Activated naive CD4-positive, alpha-beta T cell treated with anti-CD3 and anti-CD28 coated beads, Interleukin-2, amount 50 U/mL, for 72 hours (primary cell): ENCODE measurements at regions not wholly inside any gene's neighbourhood (a gene's known extent, or its start where the extent isn't known, plus 50 kb on each side); places are given as distances from the start of the nearest gene placed in this dataset.
"Not testable (repeated sequence)": the region's sequence is repeated elsewhere in the genome, so short reads cannot be mapped to it uniquely, and the experiment has no call there.

Source experiments
- ATAC-seq, 2 donors: fragments of 150-1000 bp; cut with Tn5 transposase; 2 replicates each; pipeline ENCODE4 v1.10.0; 2021; ENCODE audit warnings: mild to moderate bottlenecking in 2 of 2, moderate library complexity in 2 of 2
- DNase-seq, 2 donors: peaks; one replicate each; pipeline ENCODE4 v3.0.0; 2021 to 2022; ENCODE audit warnings: low spot score in 2 of 2
- H3K27ac Mint-ChIP-seq, 2 donors: one replicate each; pipeline ENCODE4 v1.8.0; 2022; ENCODE audit warnings: mild to moderate bottlenecking in 2 of 2, mixed read lengths in 2 of 2
- H3K36me3 Mint-ChIP-seq, 2 donors: one replicate each; pipeline ENCODE4 v1.8.0; 2022; ENCODE audit warnings: mixed read lengths in 2 of 2
- H3K9me3 Mint-ChIP-seq, 2 donors: one replicate each; pipeline ENCODE4 v1.8.0; 2022; ENCODE audit warnings: mixed read lengths in 2 of 2

DNA sequence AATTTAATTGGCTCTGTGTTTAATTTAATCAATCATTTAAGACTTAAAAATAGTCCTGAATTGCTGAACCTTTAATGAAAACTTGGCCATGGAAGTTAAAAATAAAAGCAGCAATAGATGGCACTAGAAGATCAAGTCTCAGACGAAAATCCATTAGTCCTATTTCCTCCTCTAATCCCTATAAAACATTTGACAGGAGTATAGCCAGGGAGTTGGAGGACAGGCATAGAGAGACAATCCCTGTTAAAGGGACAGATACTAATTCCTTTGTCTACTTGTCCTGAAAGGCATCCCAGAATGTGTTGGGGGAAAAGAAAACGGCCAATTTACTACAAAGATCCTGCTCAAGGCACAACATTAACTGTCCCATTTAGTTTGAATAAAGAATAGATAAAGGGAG is 276.3 kb upstream of the TACR3 start:
- ATAC-seq (no peak), DNase-seq (no peak)
- H3K36me3 Mint-ChIP-seq = peaks cover 0 to 4% of the 10 kb centered on the region in 2 donors
- no peak overlapping the region for H3K27ac Mint-ChIP-seq
- H3K9me3 Mint-ChIP-seq = peaks cover 10 to 15% of the 10 kb centered on the region in 2 donors

DNA sequence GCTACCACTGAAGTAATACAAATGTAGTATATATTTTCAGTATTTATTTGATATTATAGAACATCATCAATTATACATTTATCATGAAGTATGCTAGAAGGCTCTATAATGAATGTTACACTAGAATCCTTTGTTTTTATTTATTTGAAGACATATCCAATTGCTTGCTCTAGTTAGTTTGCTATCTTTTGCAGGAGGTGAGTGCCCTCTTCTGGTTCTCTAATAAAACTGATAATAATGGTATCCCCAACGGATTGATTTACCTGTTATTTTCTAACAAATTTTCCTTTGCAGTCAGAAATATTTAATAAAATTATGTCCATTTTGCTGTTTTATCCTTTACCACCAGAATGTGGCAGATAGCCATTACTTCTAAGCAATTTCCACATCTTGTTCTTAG is 274.3 kb upstream of the TACR3 start:
- ATAC-seq (no peak), DNase-seq (no peak)
- Mint-ChIP-seq H3K27ac (no peak overlapping the region), H3K36me3 (peaks cover 0 to 9% of the 10 kb centered on the region in 2 donors), H3K9me3 (peaks cover 19 to 23% of the 10 kb centered on the region in 2 donors)

DNA sequence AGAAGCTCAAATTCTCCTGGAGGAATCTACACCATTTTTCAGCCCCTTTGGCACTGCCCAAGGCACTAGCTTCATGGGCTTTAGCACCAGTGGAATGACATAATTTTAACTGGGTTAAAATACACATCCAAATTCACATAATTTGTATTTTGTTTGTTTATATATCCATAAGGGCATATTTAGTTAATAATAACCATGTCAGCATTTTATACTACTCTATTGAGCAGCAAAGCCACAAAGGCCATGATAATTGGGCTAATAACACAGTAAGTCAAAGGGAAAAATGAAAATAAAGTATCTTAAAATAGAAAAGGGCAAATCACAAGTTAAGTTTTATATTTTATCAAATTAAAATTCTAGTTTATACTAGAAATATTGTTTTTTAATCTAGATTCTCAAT is 262.7 kb upstream of the TACR3 start:
- no peak for DNase-seq
- ATAC-seq = no peak
- Mint-ChIP-seq H3K36me3 (no peaks in the 10 kb centered on the region), H3K9me3 (peaks cover 4 to 10% of the 10 kb centered on the region in 2 donors), H3K27ac (no peak overlapping the region)

DNA sequence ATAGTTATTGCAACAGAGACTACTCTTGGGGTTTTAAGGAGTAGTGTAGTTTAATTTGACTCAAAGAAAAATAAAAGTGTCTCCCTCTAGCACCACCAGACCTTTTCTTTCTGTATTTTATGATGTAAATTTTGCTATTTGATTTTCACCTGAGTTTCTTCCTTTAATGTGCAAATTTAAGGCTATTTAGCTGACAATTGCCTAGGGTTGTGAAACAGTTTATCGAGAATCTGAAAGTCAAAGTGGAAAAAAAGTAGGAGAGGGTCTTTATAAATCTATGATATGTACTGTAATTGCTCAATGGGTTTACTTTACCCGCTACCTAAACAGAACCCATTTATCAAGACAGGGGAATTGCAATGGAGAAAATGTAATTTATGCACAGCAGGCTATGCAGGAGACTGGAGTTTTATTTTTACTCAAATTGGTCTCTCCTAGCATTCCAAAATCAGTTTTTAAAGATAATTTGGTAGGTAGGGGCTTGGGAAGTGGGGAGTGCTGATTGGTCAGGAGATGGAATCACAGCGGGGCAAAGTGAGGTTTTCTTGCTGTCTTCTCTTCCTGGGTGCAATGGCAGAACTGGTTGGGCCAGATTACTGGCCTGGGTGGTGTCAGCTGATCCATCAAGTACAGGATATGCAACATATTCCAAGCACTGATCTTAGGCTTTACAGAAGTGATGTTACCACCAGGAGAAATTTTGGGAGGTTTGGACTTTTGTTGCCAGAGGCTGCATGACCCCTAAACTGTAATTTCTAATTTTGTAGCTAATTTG is 228.6 kb upstream of the TACR3 start:
- H3K27ac Mint-ChIP-seq = no peak overlapping the region
- H3K36me3 Mint-ChIP-seq = no peaks in the 10 kb centered on the region
- DNase-seq = no peak
- no peak for ATAC-seq
- H3K9me3 Mint-ChIP-seq = peaks cover 0 to 4% of the 10 kb centered on the region in 2 donors

DNA sequence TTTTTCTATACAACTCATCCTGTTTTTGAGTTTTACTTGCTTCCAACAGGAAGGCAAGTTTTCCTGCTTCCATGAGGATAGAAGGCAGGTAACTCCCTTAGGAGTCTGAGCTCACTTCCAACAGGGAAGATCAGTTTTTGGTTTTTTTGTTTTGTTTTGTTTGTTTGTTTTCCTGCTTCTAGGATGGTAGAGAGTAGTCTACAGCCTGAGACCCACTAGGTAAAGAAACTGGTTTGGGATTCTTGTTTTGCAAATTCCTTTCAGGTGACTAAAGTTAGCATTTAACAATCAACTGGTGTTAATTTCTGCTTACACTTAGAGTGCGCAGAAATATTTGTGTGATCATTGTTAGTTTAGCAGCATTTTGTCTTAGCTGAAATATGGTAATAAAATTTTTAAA is 227.8 kb upstream of the TACR3 start:
- ATAC-seq (no peak), DNase-seq (no peak)
- Mint-ChIP-seq H3K36me3 (no peaks in the 10 kb centered on the region), H3K9me3 (peaks cover 0 to 4% of the 10 kb centered on the region in 2 donors), H3K27ac (no peak overlapping the region)

DNA sequence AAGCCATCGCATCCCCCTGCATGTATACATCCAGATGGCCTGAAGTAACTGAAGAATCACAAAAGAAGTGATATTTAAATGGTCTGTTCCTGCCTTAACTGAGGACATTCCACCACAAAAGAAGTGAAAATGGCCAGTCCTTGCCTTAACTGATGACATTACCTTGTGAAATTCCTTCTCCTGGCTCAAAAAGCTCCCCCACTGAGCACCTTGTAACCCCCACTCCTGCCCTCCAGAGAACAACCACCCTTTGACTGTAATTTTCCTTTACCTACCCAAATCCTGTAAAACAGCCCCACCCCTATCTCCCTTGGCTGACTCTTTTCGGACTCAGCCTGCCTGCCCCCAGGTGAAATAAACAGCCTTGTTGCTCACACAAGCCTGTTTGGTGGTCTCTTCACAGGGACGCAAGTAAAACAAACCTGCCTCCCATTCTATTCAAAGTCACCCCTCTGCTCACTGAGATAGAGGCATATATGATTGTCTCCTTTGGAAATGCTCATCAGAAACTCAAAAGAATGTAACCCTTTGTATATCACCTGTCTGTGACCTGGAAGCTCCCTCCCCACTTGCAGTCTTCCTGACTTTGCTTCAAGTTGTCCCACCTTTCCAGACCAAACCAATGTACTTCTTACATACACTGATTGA is 227.0 kb upstream of the TACR3 start:
- DNase-seq, H3K9me3 Mint-ChIP-seq, ATAC-seq, H3K27ac Mint-ChIP-seq, H3K36me3 Mint-ChIP-seq: not testable (repeated sequence)

DNA sequence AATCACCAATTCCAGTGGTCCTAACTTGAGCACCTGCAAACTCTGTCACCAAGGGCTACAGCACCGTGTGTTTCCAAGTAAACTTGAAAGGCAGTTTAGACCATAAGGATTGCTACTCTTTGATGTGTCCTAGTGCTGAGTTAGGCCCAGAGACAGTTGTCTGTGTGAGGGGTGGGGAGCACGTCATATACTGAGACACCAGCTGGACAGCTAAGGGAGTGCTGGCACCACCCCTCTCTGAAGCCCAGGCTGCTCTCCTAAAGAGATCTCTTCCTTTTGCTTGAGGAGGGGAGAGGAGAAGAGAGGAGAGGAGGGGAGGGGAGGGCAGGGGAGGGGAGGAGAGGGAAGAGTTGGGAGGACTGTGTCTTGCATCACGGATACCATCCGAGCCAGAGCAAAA is 218.7 kb upstream of the TACR3 start:
- H3K36me3 Mint-ChIP-seq = no peaks in the 10 kb centered on the region
- H3K9me3 Mint-ChIP-seq = peaks cover 0 to 3% of the 10 kb centered on the region in 2 donors
- no peak overlapping the region for H3K27ac Mint-ChIP-seq
- DNase-seq (no peak), ATAC-seq (no peak)

DNA sequence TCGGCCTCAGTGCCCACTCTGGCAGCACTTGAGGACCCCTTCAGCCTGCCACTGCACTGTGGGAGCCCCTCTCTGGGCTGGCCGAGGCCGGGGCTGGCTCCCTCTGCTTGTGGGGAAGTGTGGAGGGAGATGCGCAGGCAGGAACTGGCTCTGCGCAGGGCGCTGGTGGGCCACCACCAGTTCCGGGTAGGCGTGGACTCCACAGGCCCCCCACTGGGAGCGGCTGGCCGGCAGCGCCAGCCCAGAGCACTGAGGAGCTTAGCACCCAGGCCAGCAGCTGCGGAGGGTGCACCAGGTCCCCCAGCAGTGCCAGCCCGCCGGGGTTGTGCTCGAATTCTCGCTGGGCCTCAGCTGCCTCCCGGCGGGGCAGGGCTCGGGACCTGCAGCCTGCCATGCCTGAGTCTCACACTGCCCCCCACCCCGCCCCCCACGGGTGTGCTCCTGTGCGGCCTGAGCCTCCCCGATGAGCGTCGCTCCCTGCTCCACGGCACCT is 216.9 kb upstream of the TACR3 start:
- Mint-ChIP-seq H3K9me3 (peaks cover 0 to 3% of the 10 kb centered on the region in 2 donors), H3K36me3 (no peaks in the 10 kb centered on the region)
- no peak for DNase-seq

DNA sequence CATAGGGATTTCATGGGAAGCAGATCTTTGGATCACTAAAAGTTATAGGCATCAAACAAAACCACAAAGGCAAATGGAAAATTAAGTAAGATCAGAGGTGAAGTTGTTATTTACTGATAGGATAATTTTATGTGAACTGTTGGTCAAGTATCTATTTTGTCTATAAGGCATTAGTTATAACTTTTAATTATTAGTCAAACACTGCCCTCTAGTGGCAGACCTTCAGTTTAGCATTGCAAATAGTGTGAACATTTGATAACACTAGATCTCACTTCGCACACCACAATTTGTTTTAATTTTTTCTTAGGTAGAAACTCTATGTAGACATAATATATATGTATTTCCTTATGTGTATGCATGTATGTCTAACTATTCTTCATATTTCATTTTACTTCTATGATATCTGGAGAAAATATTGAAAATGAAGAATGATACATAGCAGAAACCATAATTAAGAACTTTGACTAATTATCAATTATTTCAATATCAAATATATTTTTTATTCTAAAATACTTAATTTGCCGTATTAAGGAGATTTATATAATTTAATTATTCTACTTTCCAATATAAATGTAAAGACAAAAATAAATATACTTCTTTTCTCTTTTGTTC is 214.5 kb upstream of the TACR3 start:
- ATAC-seq (no peak), DNase-seq (peak in 1 of 2 donors; percentile 16)
- peaks cover 0 to 3% of the 10 kb centered on the region in 2 donors for H3K9me3 Mint-ChIP-seq
- no peaks in the 10 kb centered on the region for H3K36me3 Mint-ChIP-seq
- no peak overlapping the region for H3K27ac Mint-ChIP-seq

More for the DNA sequence above, 216.9 kb upstream of the TACR3 start:
- ATAC-seq = no peak
- H3K27ac Mint-ChIP-seq = no peak overlapping the region

DNA sequence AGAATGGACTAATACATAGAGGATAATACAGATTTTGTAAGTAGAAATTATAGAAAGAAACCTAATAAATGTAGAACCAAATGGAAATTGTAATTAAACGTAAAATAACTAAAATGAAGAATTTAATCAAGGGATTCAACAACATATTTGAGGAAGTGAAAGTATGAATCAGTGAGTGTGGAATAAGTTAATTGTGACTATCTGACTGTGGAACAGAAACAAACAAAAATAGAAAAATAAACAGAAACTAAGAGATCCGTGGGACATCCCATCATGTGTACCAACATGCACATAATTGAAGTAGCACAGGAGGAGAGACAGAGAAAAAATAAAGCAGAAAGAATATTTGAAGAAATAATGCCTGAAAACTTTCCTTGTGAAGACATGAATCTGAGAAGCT is 208.6 kb upstream of the TACR3 start:
- Mint-ChIP-seq H3K27ac (no peak overlapping the region), H3K36me3 (no peaks in the 10 kb centered on the region), H3K9me3 (peaks cover 4 to 12% of the 10 kb centered on the region in 2 donors)
- ATAC-seq (no peak), DNase-seq (no peak)

DNA sequence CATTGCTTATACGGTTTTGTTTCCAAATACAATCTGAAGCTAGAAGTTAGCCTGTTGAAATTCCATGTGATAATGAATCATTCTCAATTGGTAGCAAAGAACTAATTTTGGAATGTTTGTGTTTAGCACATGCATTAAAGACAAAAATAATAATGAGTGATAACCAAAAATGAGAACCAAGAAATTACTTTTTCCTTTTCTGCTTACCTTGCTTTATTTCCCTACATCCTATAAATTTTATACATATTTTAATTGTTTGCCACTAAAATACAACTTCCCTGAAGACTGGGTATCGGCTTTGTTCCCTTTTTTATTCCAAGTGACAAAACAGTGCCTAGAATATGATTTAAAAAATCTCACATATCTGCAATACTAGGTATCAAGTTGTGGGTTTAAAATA is 203.8 kb upstream of the TACR3 start:
- no peak for DNase-seq
- H3K27ac Mint-ChIP-seq = no peak overlapping the region
- no peaks in the 10 kb centered on the region for H3K36me3 Mint-ChIP-seq
- H3K9me3 Mint-ChIP-seq = peaks cover 4 to 11% of the 10 kb centered on the region in 2 donors
- no peak for ATAC-seq

DNA sequence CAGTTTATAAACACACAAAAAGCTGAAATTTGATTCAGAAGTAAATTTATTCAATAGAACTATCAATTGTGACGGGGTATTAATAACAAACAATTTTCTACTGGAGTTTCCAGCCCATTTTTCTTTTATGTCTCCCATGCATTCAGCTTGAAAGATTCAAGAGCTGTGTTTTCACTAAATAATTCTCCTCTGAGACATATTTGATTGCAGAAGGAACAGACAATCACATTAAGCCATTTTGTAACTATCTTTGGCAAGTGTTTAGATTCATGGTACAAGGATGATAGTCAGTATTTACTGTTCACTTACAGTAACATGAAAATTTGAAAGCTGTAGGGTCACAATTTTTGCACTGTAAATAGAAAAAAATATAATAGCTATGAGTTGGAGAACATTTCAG is 198.4 kb upstream of the TACR3 start:
- Mint-ChIP-seq H3K36me3 (no peaks in the 10 kb centered on the region), H3K9me3 (peaks cover 3 to 5% of the 10 kb centered on the region in 2 donors), H3K27ac (no peak overlapping the region)
- DNase-seq (no peak), ATAC-seq (no peak)

DNA sequence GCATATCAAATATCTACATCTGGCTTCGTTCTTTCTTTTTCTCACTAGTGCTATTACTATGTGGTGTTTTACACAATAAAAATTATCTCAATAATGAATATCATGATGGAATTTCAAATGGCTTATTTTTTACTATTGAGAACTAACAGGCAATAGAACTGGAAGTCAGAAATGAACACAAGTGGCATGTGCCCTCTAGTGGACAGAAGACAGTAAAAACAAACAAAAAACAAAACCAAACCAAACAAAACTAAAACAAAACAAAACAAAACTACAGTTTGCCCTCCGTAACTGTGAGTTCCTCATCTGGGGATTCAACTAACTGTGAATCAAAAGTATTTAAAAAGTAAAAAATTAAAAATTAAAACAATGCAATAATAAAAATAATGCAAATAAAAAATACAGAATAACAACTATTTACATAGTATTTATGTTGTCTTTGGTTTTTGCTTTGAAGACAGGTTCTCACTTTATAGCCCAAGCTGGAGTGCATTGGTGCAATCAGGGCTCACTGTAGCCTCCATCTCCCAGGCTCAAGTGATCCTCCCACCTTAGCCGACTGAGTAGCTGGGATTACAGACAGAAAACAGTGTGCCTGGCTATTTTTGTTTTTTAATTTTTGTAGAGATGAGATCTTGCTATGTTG is 195.6 kb upstream of the TACR3 start:
- Mint-ChIP-seq H3K27ac (no peak overlapping the region), H3K36me3 (no peaks in the 10 kb centered on the region), H3K9me3 (peaks cover 5 to 8% of the 10 kb centered on the region in 2 donors)
- no peak for DNase-seq
- no peak for ATAC-seq

DNA sequence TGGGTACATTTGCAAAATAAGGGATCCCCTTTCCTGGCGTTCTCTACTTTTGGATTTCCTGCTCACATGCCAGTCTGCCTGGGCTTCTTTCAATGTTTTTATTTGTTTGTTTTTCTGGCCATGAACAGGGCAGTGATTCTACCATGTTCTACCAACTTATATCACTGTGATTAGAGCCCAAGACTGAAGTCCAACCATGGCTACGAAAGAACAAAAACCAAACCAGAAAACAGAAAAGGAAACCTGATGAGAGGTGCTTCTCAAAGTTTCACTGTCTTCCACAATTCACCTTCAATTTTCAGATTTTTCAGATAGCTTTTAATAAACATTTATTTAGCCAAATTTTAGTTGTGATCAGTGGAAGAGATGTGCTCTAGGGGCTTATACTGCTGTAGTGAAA is 187.6 kb upstream of the TACR3 start:
- ATAC-seq = no peak
- no peaks in the 10 kb centered on the region for H3K36me3 Mint-ChIP-seq

DNA sequence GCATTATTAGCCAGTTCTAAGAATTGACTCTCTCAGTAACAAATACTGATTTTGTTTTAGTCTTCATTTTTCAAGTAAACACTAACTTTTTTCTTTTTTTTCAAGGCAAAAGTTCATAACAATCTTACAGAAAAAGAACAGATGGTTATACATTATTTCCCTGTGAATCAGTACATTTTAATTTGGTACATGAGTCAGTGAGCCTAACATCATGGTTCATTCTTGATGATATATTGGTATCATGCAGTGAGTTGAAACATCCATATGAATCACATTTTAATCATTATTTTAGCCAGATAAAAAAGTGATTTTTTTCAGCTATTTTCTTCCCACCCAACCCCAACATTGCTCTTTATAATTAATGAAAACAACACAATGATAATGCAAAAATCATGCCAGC is 184.3 kb upstream of the TACR3 start:
- DNase-seq = no peak
- H3K27ac Mint-ChIP-seq = no peak overlapping the region
- ATAC-seq = no peak
- H3K36me3 Mint-ChIP-seq = no peaks in the 10 kb centered on the region
- peaks cover 0 to 9% of the 10 kb centered on the region in 2 donors for H3K9me3 Mint-ChIP-seq

More for the DNA sequence above, 187.6 kb upstream of the TACR3 start:
- peaks cover 0 to 2% of the 10 kb centered on the region in 2 donors for H3K9me3 Mint-ChIP-seq
- no peak overlapping the region for H3K27ac Mint-ChIP-seq
- no peak for DNase-seq

DNA sequence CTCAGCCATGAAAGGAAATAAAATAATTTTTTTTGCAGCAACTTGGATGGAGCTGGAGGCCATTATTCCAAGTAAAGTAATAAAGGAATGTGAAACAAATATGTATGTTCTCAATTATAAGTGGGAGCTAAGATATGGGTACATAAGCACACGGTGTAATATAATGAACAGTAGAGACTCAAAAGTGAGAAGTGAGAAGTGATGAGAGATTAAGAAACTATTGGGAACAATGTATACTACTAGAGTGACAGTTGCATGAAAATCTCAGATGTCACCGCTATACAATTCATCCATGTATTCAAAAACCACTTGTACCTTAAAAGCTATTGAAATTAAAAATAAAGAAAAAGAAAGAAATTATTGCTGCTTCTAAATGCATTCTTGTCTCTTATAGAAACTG is 182.9 kb upstream of the TACR3 start:
- no peak overlapping the region for H3K27ac Mint-ChIP-seq
- DNase-seq (no peak), ATAC-seq (no peak)
- H3K9me3 Mint-ChIP-seq = peaks cover 0 to 14% of the 10 kb centered on the region in 2 donors
- no peaks in the 10 kb centered on the region for H3K36me3 Mint-ChIP-seq

DNA sequence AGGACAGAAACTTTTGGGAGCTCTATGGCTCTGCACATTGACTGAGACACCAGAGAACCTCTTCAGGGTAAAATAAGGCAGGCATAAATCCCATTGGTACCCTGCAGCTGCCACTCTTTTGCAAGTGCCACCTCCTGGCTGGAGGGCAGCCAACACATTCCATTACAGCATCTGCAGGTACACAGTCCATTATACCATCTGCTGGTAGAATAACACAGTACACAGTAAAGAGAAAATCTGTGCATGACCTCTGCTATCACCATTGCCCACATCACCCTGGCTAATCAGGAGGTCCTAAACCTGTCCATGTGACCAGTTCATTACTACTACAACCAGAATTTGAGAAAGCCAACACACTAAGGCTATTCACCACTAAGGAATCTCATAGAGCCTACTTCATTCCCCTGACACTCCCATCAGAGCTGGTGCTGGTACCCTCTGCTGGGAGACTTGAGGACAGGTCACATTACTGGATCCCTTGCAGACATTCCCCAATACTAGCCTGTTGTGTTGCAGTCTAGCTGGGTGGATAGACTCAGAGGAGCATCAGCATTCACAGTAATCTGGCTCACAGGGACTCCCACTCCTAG is 176.2 kb upstream of the TACR3 start:
- H3K27ac Mint-ChIP-seq = no peak overlapping the region
- DNase-seq (no peak), ATAC-seq (no peak)
- H3K36me3 Mint-ChIP-seq = no peaks in the 10 kb centered on the region
- H3K9me3 Mint-ChIP-seq = peaks cover 4 to 16% of the 10 kb centered on the region in 2 donors
